ENCODE measurements at regions not wholly inside any gene's neighbourhood (a gene's known extent, or its start where the extent isn't known, plus 50 kb on each side); places are given as distances from the start of the nearest gene placed in this dataset.

DNA sequence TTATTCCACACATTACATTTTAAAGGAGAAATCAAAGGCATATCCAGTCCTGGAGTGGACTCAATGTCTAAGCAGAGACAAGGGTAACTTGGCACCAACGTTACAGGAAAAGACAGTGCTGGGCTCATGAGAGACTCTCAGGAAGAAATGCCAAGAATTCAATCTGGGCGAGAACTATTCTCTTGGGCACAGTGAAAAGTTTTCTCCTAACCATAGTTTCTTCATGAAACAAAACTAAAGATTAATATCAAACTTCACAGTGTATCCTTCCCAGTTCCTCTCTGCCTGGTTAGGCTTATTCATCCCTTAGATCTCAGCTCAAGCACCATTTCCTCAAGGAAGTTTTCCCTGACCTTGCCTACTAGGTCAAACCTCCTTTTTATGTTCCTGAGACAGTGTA is 109.4 kb upstream of the TLL1 start:
- Mint-ChIP-seq H3K36me3 (ENCODE audit: low read depth) (no peaks in the 10 kb centered on the region), H3K4me3 (no peak overlapping the region), H3K27me3 (no peaks in the 10 kb centered on the region), H3K9me3 (no peaks in the 10 kb centered on the region), H3K27ac (no peak overlapping the region), H3K4me1 (no peaks in the 10 kb centered on the region)
- ChIA-PET POLR2A (no interaction called here), CTCF (no interaction called here)
- DNase-seq: no peak
- TF ChIP-seq, protein P1, sequence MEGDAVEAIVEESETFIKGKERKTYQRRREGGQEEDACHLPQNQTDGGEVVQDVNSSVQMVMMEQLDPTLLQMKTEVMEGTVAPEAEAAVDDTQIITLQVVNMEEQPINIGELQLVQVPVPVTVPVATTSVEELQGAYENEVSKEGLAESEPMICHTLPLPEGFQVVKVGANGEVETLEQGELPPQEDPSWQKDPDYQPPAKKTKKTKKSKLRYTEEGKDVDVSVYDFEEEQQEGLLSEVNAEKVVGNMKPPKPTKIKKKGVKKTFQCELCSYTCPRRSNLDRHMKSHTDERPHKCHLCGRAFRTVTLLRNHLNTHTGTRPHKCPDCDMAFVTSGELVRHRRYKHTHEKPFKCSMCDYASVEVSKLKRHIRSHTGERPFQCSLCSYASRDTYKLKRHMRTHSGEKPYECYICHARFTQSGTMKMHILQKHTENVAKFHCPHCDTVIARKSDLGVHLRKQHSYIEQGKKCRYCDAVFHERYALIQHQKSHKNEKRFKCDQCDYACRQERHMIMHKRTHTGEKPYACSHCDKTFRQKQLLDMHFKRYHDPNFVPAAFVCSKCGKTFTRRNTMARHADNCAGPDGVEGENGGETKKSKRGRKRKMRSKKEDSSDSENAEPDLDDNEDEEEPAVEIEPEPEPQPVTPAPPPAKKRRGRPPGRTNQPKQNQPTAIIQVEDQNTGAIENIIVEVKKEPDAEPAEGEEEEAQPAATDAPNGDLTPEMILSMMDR (IDR thresholded peaks at IDR 0.05): no peak
- no peak for ATAC-seq (ENCODE audit: low read depth)
- intact Hi-C loops (cut with micrococcal nuclease): no loop called here

DNA sequence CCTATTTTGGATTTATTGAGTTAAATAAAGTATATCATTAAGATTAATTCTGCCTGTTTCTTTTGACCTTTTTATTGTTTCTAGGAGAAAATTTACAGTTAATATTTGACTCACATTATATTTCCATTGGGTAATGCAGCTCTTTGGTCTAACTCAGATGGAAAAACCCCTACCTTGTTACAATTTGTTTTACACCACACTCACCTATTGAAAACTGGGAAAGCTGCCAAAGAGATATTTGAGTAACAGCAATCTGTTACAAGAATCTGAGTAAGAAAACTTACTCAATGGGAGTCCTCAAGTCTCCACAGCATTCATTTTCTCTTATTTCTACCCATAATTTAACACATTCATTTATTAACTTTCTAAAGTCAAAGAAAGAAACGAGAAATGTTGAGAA is 108.0 kb upstream of the TLL1 start:
- ChIA-PET POLR2A (no interaction called here), CTCF (no interaction called here)
- intact Hi-C loops (cut with micrococcal nuclease): no loop called here
- TF ChIP-seq, protein P1 (IDR thresholded peaks at IDR 0.05): no peak
- DNase-seq (no peak), ATAC-seq (ENCODE audit: low read depth) (no peak)
- Mint-ChIP-seq H3K27me3 (no peaks in the 10 kb centered on the region), H3K4me3 (no peak overlapping the region), H3K9me3 (no peaks in the 10 kb centered on the region), H3K27ac (no peak overlapping the region), H3K4me1 (no peaks in the 10 kb centered on the region), H3K36me3 (ENCODE audit: low read depth) (no peaks in the 10 kb centered on the region)

DNA sequence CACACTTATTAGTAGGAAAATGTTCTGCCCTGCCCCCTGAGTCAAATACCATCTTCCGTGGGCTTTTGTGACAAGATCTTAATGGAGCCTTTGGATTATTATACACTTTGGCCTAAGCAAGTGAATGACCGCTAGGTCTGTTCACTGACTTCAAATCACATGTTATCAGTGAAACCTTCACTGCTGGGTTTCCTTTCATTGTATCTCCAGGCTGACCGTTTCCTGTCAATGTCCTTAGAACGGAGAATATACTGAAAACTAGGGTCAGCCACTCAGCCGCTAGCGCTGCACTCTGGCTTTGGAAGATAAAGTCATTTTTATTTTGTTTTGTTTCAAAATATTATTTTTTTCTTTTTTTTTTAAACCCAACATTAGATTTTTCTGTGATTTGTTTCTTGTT is 107.0 kb upstream of the TLL1 start:
- ChIA-PET CTCF (no interaction called here), POLR2A (no interaction called here)
- TF ChIP-seq, protein P1 (IDR thresholded peaks at IDR 0.05): no peak
- intact Hi-C loops (cut with micrococcal nuclease): no loop called here
- no peak overlapping the region for H3K4me3 Mint-ChIP-seq
- ATAC-seq (ENCODE audit: low read depth) (no peak), DNase-seq (no peak)
- no peaks in the 10 kb centered on the region for H3K9me3 Mint-ChIP-seq
- H3K27ac Mint-ChIP-seq: no peak overlapping the region
- no peaks in the 10 kb centered on the region for H3K27me3 Mint-ChIP-seq
- no peaks in the 10 kb centered on the region for H3K36me3 Mint-ChIP-seq (ENCODE audit: low read depth)
- H3K4me1 Mint-ChIP-seq: no peaks in the 10 kb centered on the region

DNA sequence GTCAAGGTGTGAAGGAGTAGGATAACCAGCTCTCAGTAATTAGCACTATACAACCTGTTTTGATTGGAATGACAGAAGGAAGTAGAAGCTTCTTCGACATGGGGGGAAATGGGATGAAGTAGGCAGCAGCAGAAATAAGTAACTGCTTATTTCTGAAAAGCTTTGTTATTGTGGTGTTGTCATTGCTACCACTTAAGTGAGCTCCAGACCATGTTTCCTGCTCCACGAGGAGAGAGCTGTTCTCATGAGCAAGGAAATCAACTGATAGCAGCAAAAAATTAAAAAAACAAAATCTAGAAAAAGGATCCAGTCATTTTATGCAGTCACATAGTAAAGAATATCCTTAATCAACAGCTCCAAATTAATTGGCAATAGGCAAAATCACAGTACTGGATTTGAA is 106.1 kb upstream of the TLL1 start:
- intact Hi-C loops (cut with micrococcal nuclease): no loop called here
- DNase-seq (no peak), ATAC-seq (ENCODE audit: low read depth) (no peak)
- Mint-ChIP-seq H3K4me1 (no peaks in the 10 kb centered on the region), H3K9me3 (no peaks in the 10 kb centered on the region), H3K36me3 (ENCODE audit: low read depth) (no peaks in the 10 kb centered on the region), H3K4me3 (no peak overlapping the region), H3K27ac (no peak overlapping the region), H3K27me3 (no peaks in the 10 kb centered on the region)
- ChIA-PET CTCF (no interaction called here), POLR2A (no interaction called here)
- TF ChIP-seq, protein P1 (IDR thresholded peaks at IDR 0.05): no peak

DNA sequence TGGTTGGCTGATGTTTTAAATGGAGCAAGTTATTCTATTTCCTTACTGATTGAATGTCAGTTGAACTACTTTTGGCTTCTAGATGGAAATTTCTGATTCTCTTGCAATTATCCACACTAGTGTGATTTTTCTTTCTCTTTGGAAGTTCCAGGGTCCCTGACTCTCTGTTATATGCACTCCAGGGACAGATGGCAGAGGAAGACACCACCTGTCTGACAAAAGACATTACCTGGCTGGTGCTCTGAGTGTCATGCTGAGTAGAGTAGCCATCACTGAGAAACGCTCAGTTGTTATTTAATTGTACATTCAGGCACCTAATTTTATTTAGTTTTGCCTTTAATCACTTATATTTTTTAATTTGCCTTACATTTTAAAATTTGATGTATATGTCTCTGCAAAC is 105.4 kb upstream of the TLL1 start:
- intact Hi-C loops (cut with micrococcal nuclease): no loop called here
- ATAC-seq (ENCODE audit: low read depth): no peak
- Mint-ChIP-seq H3K4me1 (no peaks in the 10 kb centered on the region), H3K4me3 (no peak overlapping the region), H3K27me3 (no peaks in the 10 kb centered on the region), H3K27ac (no peak overlapping the region), H3K9me3 (no peaks in the 10 kb centered on the region), H3K36me3 (ENCODE audit: low read depth) (no peaks in the 10 kb centered on the region)
- CTCF ChIA-PET: no interaction called here
- TF ChIP-seq, protein P1 (IDR thresholded peaks at IDR 0.05): no peak
- DNase-seq: no peak
- POLR2A ChIA-PET: no interaction called here

Data from activated B cell treated with CpG ODN at 0.5 μM for 24 hours (primary cell).